ENCODE measurements at regions not wholly inside any gene's neighbourhood (a gene's known extent, or its start where the extent isn't known, plus 50 kb on each side); places are given as distances from the start of the nearest gene placed in this dataset.

DNA sequence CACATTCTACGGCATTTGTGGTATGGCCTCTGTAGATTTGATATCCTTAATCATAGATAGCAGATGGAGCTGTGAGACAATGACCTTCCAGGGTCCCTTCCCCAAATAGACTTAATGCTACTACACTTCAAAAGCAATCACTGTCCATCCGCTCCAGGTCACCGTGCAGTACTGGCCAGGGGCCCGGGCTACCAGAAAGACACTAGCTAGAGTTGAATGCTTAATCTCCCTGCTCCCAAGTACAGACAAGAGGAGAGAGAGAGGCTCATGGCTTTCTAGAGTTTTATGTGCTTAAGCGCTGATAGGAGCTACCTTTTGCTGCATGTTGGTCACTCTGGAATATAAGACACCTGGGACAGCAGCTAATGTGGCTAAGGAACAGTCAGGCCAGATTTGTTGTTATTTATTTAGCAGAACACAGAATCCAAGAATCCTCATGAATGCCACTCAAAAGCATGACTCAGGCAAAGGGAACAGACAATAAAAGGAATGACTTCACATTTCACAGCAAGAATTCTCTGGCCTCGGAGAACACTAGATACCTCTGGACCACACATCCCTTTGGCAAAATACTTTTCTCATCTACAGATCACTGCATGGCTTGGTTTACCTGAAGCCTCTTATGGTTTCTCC lies 165.0 kb downstream of the LACC1 start:
- H3K4me3 ChIP-seq (replicated peaks in 1 of 2; ENCODE audit: low read depth in 2 of 2, low read length in 2 of 2): no peak overlapping the region
- no peak for DNase-seq (ENCODE audit: low read depth in 2 of 2)
- no peak for TF ChIP-seq CTCF (IDR thresholded peaks at IDR 0.05; ENCODE audit: low read depth, low read length)

DNA sequence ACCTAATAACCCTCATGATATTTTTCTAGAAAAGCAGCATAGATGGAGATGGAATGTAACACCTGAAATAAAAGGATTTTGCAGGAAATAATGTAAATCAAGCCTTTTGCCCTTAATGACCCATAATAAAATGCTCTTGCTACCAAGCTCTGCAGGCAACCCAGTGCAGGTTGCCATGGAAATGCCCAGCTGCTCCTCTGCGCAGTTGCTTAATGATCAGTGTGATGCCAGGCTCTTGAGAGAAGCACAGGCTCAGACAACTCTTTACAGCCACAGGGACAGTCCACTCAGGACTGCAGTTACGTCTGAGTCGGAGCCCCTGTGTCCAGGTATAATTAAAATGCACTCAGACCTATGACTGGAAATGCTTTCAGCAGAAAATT lies 165.5 kb downstream of the LACC1 start:
- no peak overlapping the region for H3K4me3 ChIP-seq (replicated peaks in 1 of 2; ENCODE audit: low read depth in 2 of 2, low read length in 2 of 2)
- TF ChIP-seq CTCF (IDR thresholded peaks at IDR 0.05; ENCODE audit: low read depth, low read length): no peak
- DNase-seq (ENCODE audit: low read depth in 2 of 2): no peak

GRCh38 chr13:44046428-44046827 lies 166.7 kb downstream of the LACC1 start:
- DNase-seq (ENCODE audit: low read depth in 2 of 2): no peak
- no peak for TF ChIP-seq CTCF (IDR thresholded peaks at IDR 0.05; ENCODE audit: low read depth, low read length)
- H3K4me3 ChIP-seq (replicated peaks in 1 of 2; ENCODE audit: low read depth in 2 of 2, low read length in 2 of 2): no peak overlapping the region

GRCh38 chr13:44048326-44048725 lies 168.6 kb downstream of the LACC1 start:
- no peak overlapping the region for H3K4me3 ChIP-seq (replicated peaks in 1 of 2; ENCODE audit: low read depth in 2 of 2, low read length in 2 of 2)
- peak; percentile 10 to 35 for DNase-seq (ENCODE audit: low read depth in 2 of 2)
- peak; percentile 23 for TF ChIP-seq CTCF (IDR thresholded peaks at IDR 0.05; ENCODE audit: low read depth, low read length)

- TF ChIP-seq CTCF (IDR thresholded peaks at IDR 0.05; ENCODE audit: low read depth, low read length): no peak
- DNase-seq (ENCODE audit: low read depth in 2 of 2): no peak
- H3K4me3 ChIP-seq (replicated peaks in 1 of 2; ENCODE audit: low read depth in 2 of 2, low read length in 2 of 2): no peak overlapping the region
Observed at GRCh38 chr13:44049081-44049945, 169.6 kb downstream of the LACC1 start.

DNA sequence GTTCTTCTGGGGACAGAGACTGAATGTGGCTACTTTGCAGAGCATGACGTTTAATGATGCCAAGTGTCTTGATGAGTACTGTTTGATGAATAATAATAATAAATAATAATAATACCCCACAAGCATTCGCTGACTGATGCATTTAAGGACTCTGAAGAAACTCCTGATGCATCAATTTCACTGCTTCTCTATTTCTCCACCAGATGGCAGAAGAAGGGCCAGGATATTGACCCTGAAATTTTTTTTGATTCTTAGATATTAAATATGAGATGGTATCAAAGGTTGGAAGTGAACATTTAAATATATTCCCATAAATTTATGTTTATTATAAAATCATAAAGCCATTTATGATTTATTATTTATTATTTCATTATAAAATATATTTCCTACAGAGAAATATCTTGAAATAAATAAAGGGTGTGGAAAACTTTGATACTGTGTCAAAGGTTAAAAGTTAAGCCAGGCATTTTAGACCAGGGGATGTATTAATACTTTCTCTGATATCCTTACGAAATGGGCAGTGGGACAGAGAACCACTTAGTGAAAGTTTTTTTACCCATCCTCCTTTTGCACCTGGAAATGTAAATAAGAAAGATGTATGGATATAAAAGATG lies 170.9 kb downstream of the LACC1 start:
- DNase-seq (ENCODE audit: low read depth in 2 of 2): peak; percentile 54 to 66
- peak; percentile 77 for TF ChIP-seq CTCF (IDR thresholded peaks at IDR 0.05; ENCODE audit: low read depth, low read length)
- no peak overlapping the region for H3K4me3 ChIP-seq (replicated peaks in 1 of 2; ENCODE audit: low read depth in 2 of 2, low read length in 2 of 2)

All from cardiac fibroblast (primary cell).